Caki2 (cell line): ENCODE measurements at regions not wholly inside any gene's neighbourhood (a gene's known extent, or its start where the extent isn't known, plus 50 kb on each side); places are given as distances from the start of the nearest gene placed in this dataset.
"Not testable (repeated sequence)": the region's sequence is repeated elsewhere in the genome, so short reads cannot be mapped to it uniquely, and the experiment has no call there.

Experiments used
- DNase-seq: peaks from one replicate; pipeline ENCODE4 v3.0.0-alpha.2; 2015; ENCODE audit warnings: low read depth
- in situ Hi-C: cut with HindIII; loops from 2 replicates; pipeline ENCODE4 v1.10.0; 2016; ENCODE audit warnings: low sequenced_read_pairs, low pct_unique_long_range_greater_than_20kb, mixed read lengths

- DNase-seq, in situ Hi-C loops: not testable (repeated sequence)
Observed at GRCh38 chrX:110904747-110905146, 109.1 kb upstream of the CHRDL1 start.

- DNase-seq = no peak
- in situ Hi-C loops = no loop called here
Observed at GRCh38 chrX:110881971-110882370, 86.4 kb upstream of the CHRDL1 start.

- in situ Hi-C loops = no loop called here
- no peak for DNase-seq
Observed at GRCh38 chrX:110877326-110877725, 81.7 kb upstream of the CHRDL1 start.

- no peak for DNase-seq
- in situ Hi-C loops = no loop called here
Observed at GRCh38 chrX:110871839-110872238, 76.2 kb upstream of the CHRDL1 start.

- DNase-seq = no peak
- in situ Hi-C loops = no loop called here
Observed at GRCh38 chrX:110866421-110866820, 70.8 kb upstream of the CHRDL1 start.

- in situ Hi-C loops = no loop called here
- no peak for DNase-seq
Observed at GRCh38 chrX:110863883-110864282, 68.3 kb upstream of the CHRDL1 start.

GRCh38 chrX:110858565-110858964 is 62.9 kb upstream of the CHRDL1 start:
- DNase-seq = no peak
- in situ Hi-C loops = no loop called here

GRCh38 chrX:110853610-110854009 is 58.0 kb upstream of the CHRDL1 start:
- in situ Hi-C loops = no loop called here
- DNase-seq = no peak

GRCh38 chrX:110852180-110852579 is 56.6 kb upstream of the CHRDL1 start:
- in situ Hi-C loops = no loop called here
- peak; percentile 18 for DNase-seq

GRCh38 chrX:110851780-110852179 is 56.2 kb upstream of the CHRDL1 start:
- DNase-seq = peak; percentile 23
- in situ Hi-C loops = no loop called here

GRCh38 chrX:110847334-110847733 is 51.7 kb upstream of the CHRDL1 start:
- in situ Hi-C loops = no loop called here
- DNase-seq = peak; percentile 36

- in situ Hi-C loops = no loop called here
- DNase-seq = no peak
Observed at GRCh38 chrX:110846071-110846470, 50.5 kb upstream of the CHRDL1 start.
